B cell (primary cell): ENCODE measurements at regions not wholly inside any gene's neighbourhood (a gene's known extent, or its start where the extent isn't known, plus 50 kb on each side); places are given as distances from the start of the nearest gene placed in this dataset.

ENCODE experiments used
- ATAC-seq: fragments of 200-7000 bp; cut with Tn5 transposase; one replicate; pipeline ENCODE4 v1.10.0; 2021; ENCODE audit warnings: low read depth, mild to moderate bottlenecking, moderate number of reproducible peaks, moderate library complexity
- CTCF ChIA-PET: fragments of 350-600 bp; sonication (Branson Sonifier 250); formaldehyde crosslinking; loops from one replicate; lab custom pipeline; 2021; ENCODE audit warnings: antibody characterized with exemption, inconsistent platforms; lab: Charles Lee
- POLR2A ChIA-PET: fragments of 350-600 bp; sonication (Branson Sonifier 250); formaldehyde crosslinking; loops from one replicate; lab custom pipeline; 2021; ENCODE audit warnings: antibody characterized with exemption; lab: Charles Lee
- DNase-seq: peaks from one replicate; pipeline ENCODE4 v3.0.0; 2013
- H2AFZ ChIP-seq: 2 replicates; pipeline ENCODE4 v1.6.1; 2012; ENCODE audit warnings: mild to moderate bottlenecking, low read depth, low read length; ENCODE audit not compliant: insufficient read depth, poor library complexity, severe bottlenecking
- H3K27ac ChIP-seq, 2 donors: 1 replicate in 1 of 2; 2 replicates in 1 of 2; pipeline ENCODE4 v1.5.1; 2012 to 2013; ENCODE audit warnings: low read length in 2 of 2, mild to moderate bottlenecking in 2 of 2, moderate library complexity in 1 of 2
- H3K27me3 ChIP-seq, 4 experiments: fragments of 200-600 bp in 1 of 4; sonication (generic) in 1 of 4; replicated peaks in 1 of 4; 1 replicate in 2 of 4; 2 replicates in 2 of 4; pipeline versions ENCODE4 v1.6.1 to v1.7.0; 2013 to 2016; ENCODE audit warnings: low read length in 3 of 4, mild to moderate bottlenecking in 2 of 4, mixed read lengths in 1 of 4, moderate library complexity in 1 of 4; ENCODE audit not compliant: insufficient read depth in 4 of 4, control insufficient read depth in 3 of 4; ENCODE audit errors: control extremely low read depth in 1 of 4
- H3K36me3 ChIP-seq, 2 experiments: replicated peaks in 1 of 2; 1 replicate in 1 of 2; 2 replicates in 1 of 2; pipeline versions ENCODE4 v1.6.1 to v1.7.1; 2013; ENCODE audit warnings: low read length in 1 of 2; ENCODE audit not compliant: insufficient read depth in 2 of 2, control insufficient read depth in 1 of 2; ENCODE audit errors: control extremely low read depth in 1 of 2, extremely low read depth in 1 of 2
- H3K4me1 ChIP-seq, 2 donors: fragments of 200-600 bp in 1 of 2; sonication (generic) in 1 of 2; 1 replicate in 1 of 2; 2 replicates in 1 of 2; pipeline versions ENCODE4 v1.5.1 to v1.6.1; 2013 to 2017; ENCODE audit warnings: low read length in 2 of 2; ENCODE audit not compliant: control insufficient read depth in 2 of 2, insufficient read depth in 2 of 2
- H3K4me2 ChIP-seq: replicated peaks from 2 replicates; pipeline ENCODE3; 2012; ENCODE audit warnings: mild to moderate bottlenecking, low read depth, low read length; ENCODE audit not compliant: poor library complexity, severe bottlenecking
- H3K4me3 ChIP-seq, 5 experiments: fragments of 200-600 bp in 1 of 5; sonication (generic) in 1 of 5; 1 replicate in 3 of 5; 2 replicates in 2 of 5; pipeline versions ENCODE4 v1.5.1 to v1.7.0; 2011 to 2016; ENCODE audit warnings: low read length in 4 of 5, mild to moderate bottlenecking in 4 of 5, low read depth in 2 of 5, control low read depth in 1 of 5, moderate library complexity in 1 of 5; ENCODE audit not compliant: insufficient read depth in 1 of 5; ENCODE audit errors: control extremely low read depth in 1 of 5, extremely low read depth in 1 of 5
- H3K79me2 ChIP-seq: fragments of 200-600 bp; sonication (generic); one replicate; pipeline ENCODE4 v1.6.0; 2016; ENCODE audit warnings: low read length; ENCODE audit not compliant: control insufficient read depth, insufficient read depth
- H3K9ac ChIP-seq: fragments of 200-600 bp; sonication (generic); 2 replicates; pipeline ENCODE4 v1.6.1; 2017; ENCODE audit warnings: mild to moderate bottlenecking, low read length, moderate library complexity
- H3K9me3 ChIP-seq, 3 donors: one replicate each; pipeline versions ENCODE4 v1.6.1 to v1.7.1; 2013; ENCODE audit warnings: low read length in 2 of 3; ENCODE audit not compliant: control insufficient read depth in 2 of 3, insufficient read depth in 1 of 3; ENCODE audit errors: control extremely low read depth in 1 of 3
- H4K20me1 ChIP-seq: 2 replicates; pipeline ENCODE4 v1.6.0; 2012; ENCODE audit warnings: mild to moderate bottlenecking, low read length; ENCODE audit not compliant: insufficient read depth, control insufficient read depth, poor library complexity, severe bottlenecking
- H3K27ac Mint-ChIP-seq: one replicate; pipeline ENCODE4 v1.8.0; 2021; ENCODE audit warnings: mixed read lengths
- H3K27me3 Mint-ChIP-seq: one replicate; pipeline ENCODE4 v1.8.0; 2021; ENCODE audit warnings: mixed read lengths
- H3K4me1 Mint-ChIP-seq: one replicate; pipeline ENCODE4 v1.8.0; 2021; ENCODE audit warnings: mixed read lengths
- H3K4me3 Mint-ChIP-seq: one replicate; pipeline ENCODE4 v1.8.0; 2021; ENCODE audit warnings: mixed read lengths
- H3K9me3 Mint-ChIP-seq: one replicate; pipeline ENCODE4 v1.8.0; 2022; ENCODE audit warnings: mixed read lengths; ENCODE audit not compliant: insufficient read depth
- CTCF ChIP-seq: fragments of 200-600 bp; IDR thresholded peaks from one replicate; pipeline ENCODE4 v1.8.0; 2022; ENCODE audit warnings: antibody characterized with exemption, mild to moderate bottlenecking
- EZH2 ChIP-seq: IDR thresholded peaks from 2 replicates; pipeline ENCODE4 v1.6.1; 2012; ENCODE audit warnings: borderline replicate concordance, low read depth, mild to moderate bottlenecking, moderate library complexity, low read length; ENCODE audit not compliant: insufficient read depth, poor library complexity, severe bottlenecking
- WGBS: methylation state at CpG from one replicate; pipeline ENCODE4 v1.1.5; 2013; ENCODE audit warnings: missing lambda C conversion rate; ENCODE audit not compliant: insufficient coverage; 5-methylcytosine and 5-hydroxymethylcytosine counted together
- intact Hi-C: fragments of 100-400 bp; cut with micrococcal nuclease; formaldehyde crosslinking; loops from one replicate; pipeline ENCODE4 v1.10.0; 2022

GRCh38 chr10:113497198-113497597 lies 55.7 kb upstream of the HABP2 start:
- Histone ChIP-seq H3K4me1 (no peaks in the 10 kb centered on the region), H3K36me3 (no peaks in the 10 kb centered on the region), H4K20me1 (no peaks in the 10 kb centered on the region), H3K27me3 (no peaks in the 10 kb centered on the region), H2AFZ (no peak overlapping the region), H3K4me3 (no peak overlapping the region), H3K4me2 (no peak overlapping the region), H3K79me2 (no peaks in the 10 kb centered on the region), H3K27ac (no peak overlapping the region), H3K9ac (no peak overlapping the region), H3K9me3 (peaks cover 0 to 4% (median 0%) of the 10 kb centered on the region in 3 donors)
- ChIA-PET CTCF (no interaction called here), POLR2A (no interaction called here)
- Mint-ChIP-seq H3K4me1 (no peaks in the 10 kb centered on the region), H3K27ac (no peak overlapping the region), H3K27me3 (peaks cover 9% of the 10 kb centered on the region), H3K9me3 (peaks cover 2% of the 10 kb centered on the region), H3K4me3 (no peak overlapping the region)
- TF ChIP-seq CTCF (no peak), EZH2 (no peak)
- 86% methylated on average over 4 of the region's 8 CpGs for WGBS
- ATAC-seq (no peak), DNase-seq (no peak)
- intact Hi-C loops: no loop called here

- peaks cover 2% of the 10 kb centered on the region for H3K9me3 Mint-ChIP-seq
- Histone ChIP-seq H3K27me3 (no peaks in the 10 kb centered on the region), H3K9me3 (no peaks in the 10 kb centered on the region), H4K20me1 (no peaks in the 10 kb centered on the region), H3K27ac (no peak overlapping the region), H3K79me2 (no peaks in the 10 kb centered on the region), H3K4me3 (no peak overlapping the region), H3K4me1 (no peaks in the 10 kb centered on the region), H3K36me3 (no peaks in the 10 kb centered on the region), H3K4me2 (no peak overlapping the region), H2AFZ (no peak overlapping the region), H3K9ac (no peak overlapping the region)
- POLR2A ChIA-PET: no interaction called here
- no peak overlapping the region for H3K27ac Mint-ChIP-seq
- TF ChIP-seq CTCF: no peak
- TF ChIP-seq EZH2: no peak
- H3K27me3 Mint-ChIP-seq: peaks cover 6% of the 10 kb centered on the region
- CTCF ChIA-PET: no interaction called here
- no peaks in the 10 kb centered on the region for H3K4me1 Mint-ChIP-seq
- no peak for DNase-seq
- 5% methylated on average over 3 of the region's 4 CpGs for WGBS
- no peak overlapping the region for H3K4me3 Mint-ChIP-seq
- no peak for ATAC-seq
- intact Hi-C loops: no loop called here
Observed at GRCh38 chr10:113498997-113499396, 53.9 kb upstream of the HABP2 start.
